Esophagus muscularis mucosa (tissue), 3 donors: ENCODE measurements at regions not wholly inside any gene's neighbourhood (a gene's known extent, or its start where the extent isn't known, plus 50 kb on each side); places are given as distances from the start of the nearest gene placed in this dataset.

Source experiments
- POLR2A ChIP-seq: fragments of 450-650 bp; IDR thresholded peaks from one replicate; pipeline ENCODE4 v1.6.1; 2017; ENCODE audit warnings: antibody characterized with exemption, moderate library complexity, mild to moderate bottlenecking, low read depth
- TF ChIP-seq, protein P1 (sequence below), 3 experiments: fragments of 200-600 bp in 2 of 3; fragments of 450-650 bp in 1 of 3; sonication (generic) in 2 of 3; IDR thresholded peaks; one replicate each; pipeline ENCODE4 v1.5.1; 2017 to 2019; ENCODE audit warnings: antibody characterized with exemption in 3 of 3, mild to moderate bottlenecking in 2 of 3, moderate library complexity in 1 of 3

DNA sequence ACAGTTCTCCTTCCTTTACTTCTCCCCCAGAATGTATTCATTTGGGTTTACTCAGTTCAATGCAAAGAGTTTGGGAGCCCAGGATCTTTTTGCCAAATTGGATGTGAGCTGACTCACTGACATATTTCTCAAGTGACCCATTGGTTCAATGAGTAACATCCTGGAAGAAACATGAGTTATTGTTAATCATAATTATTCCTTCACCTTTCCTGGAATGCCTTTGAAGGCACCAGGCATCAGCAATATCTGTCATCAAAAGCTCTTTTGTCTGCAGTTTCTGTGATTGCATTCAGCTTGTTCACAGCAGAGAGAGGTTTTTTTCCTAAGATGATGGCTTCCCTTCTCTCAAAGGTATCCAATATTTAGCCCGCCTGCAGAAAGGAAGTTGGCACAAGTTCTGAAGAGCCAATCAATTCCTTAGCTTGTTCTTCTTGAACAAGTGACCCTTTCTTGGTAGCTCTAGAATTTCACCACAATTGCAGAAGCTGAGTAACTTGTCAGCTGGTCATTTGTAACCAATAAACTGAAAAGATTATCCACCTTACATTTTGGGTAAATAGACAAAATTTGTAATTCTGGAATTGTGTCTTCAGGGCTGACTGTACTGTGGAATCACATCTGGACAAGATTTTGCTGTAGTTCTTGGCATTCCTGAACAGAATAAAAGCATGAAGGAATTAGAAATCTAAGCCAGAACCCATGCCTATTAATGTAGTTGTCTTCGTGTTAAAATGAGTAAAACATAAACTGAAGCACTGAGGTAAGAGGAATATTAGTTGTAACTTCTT, 72.2 kb upstream of the TMEM17 start:
- no peak for TF ChIP-seq POLR2A
- TF ChIP-seq, protein P1, sequence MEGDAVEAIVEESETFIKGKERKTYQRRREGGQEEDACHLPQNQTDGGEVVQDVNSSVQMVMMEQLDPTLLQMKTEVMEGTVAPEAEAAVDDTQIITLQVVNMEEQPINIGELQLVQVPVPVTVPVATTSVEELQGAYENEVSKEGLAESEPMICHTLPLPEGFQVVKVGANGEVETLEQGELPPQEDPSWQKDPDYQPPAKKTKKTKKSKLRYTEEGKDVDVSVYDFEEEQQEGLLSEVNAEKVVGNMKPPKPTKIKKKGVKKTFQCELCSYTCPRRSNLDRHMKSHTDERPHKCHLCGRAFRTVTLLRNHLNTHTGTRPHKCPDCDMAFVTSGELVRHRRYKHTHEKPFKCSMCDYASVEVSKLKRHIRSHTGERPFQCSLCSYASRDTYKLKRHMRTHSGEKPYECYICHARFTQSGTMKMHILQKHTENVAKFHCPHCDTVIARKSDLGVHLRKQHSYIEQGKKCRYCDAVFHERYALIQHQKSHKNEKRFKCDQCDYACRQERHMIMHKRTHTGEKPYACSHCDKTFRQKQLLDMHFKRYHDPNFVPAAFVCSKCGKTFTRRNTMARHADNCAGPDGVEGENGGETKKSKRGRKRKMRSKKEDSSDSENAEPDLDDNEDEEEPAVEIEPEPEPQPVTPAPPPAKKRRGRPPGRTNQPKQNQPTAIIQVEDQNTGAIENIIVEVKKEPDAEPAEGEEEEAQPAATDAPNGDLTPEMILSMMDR (IDR thresholded peaks at IDR 0.05) = no peak
